PC-9 (cell line): ENCODE measurements at regions not wholly inside any gene's neighbourhood (a gene's known extent, or its start where the extent isn't known, plus 50 kb on each side); places are given as distances from the start of the nearest gene placed in this dataset.

ENCODE experiments used
- BruUV-seq: library from RNA; stranded (reverse); fragments of 400-500 nt; replicated peaks from 2 replicates; lab custom pipeline; 2021; lab: Mats Ljungman, UMichigan
- CTCF ChIA-PET: fragments of 300-600 bp; sonication (Branson Sonifier 250); formaldehyde crosslinking; loops from one replicate; lab custom pipeline; 2022; ENCODE audit warnings: antibody characterized with exemption; lab: Charles Lee
- POLR2A ChIA-PET: fragments of 300-600 bp; sonication (Branson Sonifier 250); formaldehyde crosslinking; loops from one replicate; lab custom pipeline; 2022; ENCODE audit warnings: antibody characterized with exemption; ENCODE audit not compliant: unreplicated experiment; lab: Charles Lee
- DNase-seq, 2 experiments: peaks; one replicate each; pipeline versions ENCODE4 v3.0.0 to v3.0.0-alpha.2; 2015 to 2022; ENCODE audit warnings: mixed read lengths in 1 of 2
- H2AFZ ChIP-seq: fragments of 200-600 bp; sonication (generic); 2 replicates; pipeline ENCODE4 v1.8.1; 2017; ENCODE audit warnings: antibody characterized with exemption
- H3F3A ChIP-seq: fragments of 200-600 bp; sonication (generic); 2 replicates; pipeline ENCODE4 v1.8.1; 2017; ENCODE audit warnings: antibody characterized with exemption, mild to moderate bottlenecking, low read depth; ENCODE audit not compliant: insufficient read depth
- H3K27ac ChIP-seq: fragments of 200-600 bp; sonication (generic); 2 replicates; pipeline ENCODE4 v1.6.1; 2016; ENCODE audit warnings: mixed run types
- H3K27me3 ChIP-seq: fragments of 200-600 bp; sonication (generic); 2 replicates; pipeline ENCODE4 v1.6.1; 2016; ENCODE audit warnings: low read depth, mixed run types; ENCODE audit not compliant: insufficient read depth
- H3K36me3 ChIP-seq: fragments of 200-600 bp; sonication (generic); 2 replicates; pipeline ENCODE4 v1.6.1; 2016; ENCODE audit warnings: low read depth, mixed run types
- H3K4me1 ChIP-seq: fragments of 200-600 bp; sonication (generic); replicated peaks from 2 replicates; pipeline ENCODE4 v1.6.1; 2016; ENCODE audit warnings: mixed run types; ENCODE audit not compliant: insufficient read depth
- H3K4me2 ChIP-seq: fragments of 200-600 bp; sonication (generic); 2 replicates; pipeline ENCODE4 v1.6.1; 2017; ENCODE audit warnings: mixed run types
- H3K4me3 ChIP-seq: fragments of 200-600 bp; sonication (generic); 2 replicates; pipeline ENCODE4 v1.6.1; 2016; ENCODE audit warnings: mixed run types
- H3K79me2 ChIP-seq: fragments of 200-600 bp; sonication (generic); 2 replicates; pipeline ENCODE4 v1.6.1; 2017; ENCODE audit warnings: low read depth, mixed run types
- H3K9me2 ChIP-seq: fragments of 200-600 bp; sonication (generic); 2 replicates; pipeline ENCODE4 v1.8.1; 2017; ENCODE audit warnings: mild to moderate bottlenecking; ENCODE audit not compliant: insufficient read depth
- H3K9me3 ChIP-seq: fragments of 200-600 bp; sonication (generic); 2 replicates; pipeline ENCODE4 v1.8.1; 2016; ENCODE audit warnings: low read depth; ENCODE audit not compliant: insufficient read depth
- H4K20me1 ChIP-seq: fragments of 200-600 bp; sonication (generic); 2 replicates; pipeline ENCODE4 v1.8.1; 2017; ENCODE audit not compliant: insufficient read depth
- CTCF ChIP-seq: fragments of 200-600 bp; sonication (generic); conservative IDR thresholded peaks from 2 replicates; pipeline ENCODE4 v1.6.1; 2017; ENCODE audit warnings: mixed run types, antibody characterized with exemption, mild to moderate bottlenecking, moderate library complexity
- EZH2 ChIP-seq: fragments of 200-600 bp; sonication (generic); IDR thresholded peaks from 2 replicates; pipeline ENCODE4 v1.8.0; 2017; ENCODE audit warnings: antibody characterized with exemption, low read depth
- intact Hi-C: fragments of 100-400 bp; cut with micrococcal nuclease; formaldehyde crosslinking; loops from one replicate; pipeline ENCODE4 v1.10.0; 2022; ENCODE audit not compliant: unreplicated experiment

- no peaks in the 10 kb centered on the region for H3K79me2 ChIP-seq
- no peaks in the 10 kb centered on the region for H3K9me2 ChIP-seq
- no peaks in the 10 kb centered on the region for H3K9me3 ChIP-seq
- TF ChIP-seq CTCF, result no peak
- TF ChIP-seq EZH2, result no peak
- no peak overlapping the region for H3K4me2 ChIP-seq
- H3K36me3 ChIP-seq, result no peaks in the 10 kb centered on the region
- ChIA-PET CTCF (no interaction called here), POLR2A (no interaction called here)
- H3K27me3 ChIP-seq, result no peaks in the 10 kb centered on the region
- intact Hi-C loops, result no loop called here
- no peak overlapping the region for H3K27ac ChIP-seq
- no TSS peak for BruUV-seq
- no peaks in the 10 kb centered on the region for H3K4me1 ChIP-seq
- no peaks in the 10 kb centered on the region for H4K20me1 ChIP-seq
- H3F3A ChIP-seq, result no peaks in the 10 kb centered on the region
- DNase-seq, result no peak
- H2AFZ ChIP-seq, result no peak overlapping the region
- H3K4me3 ChIP-seq, result no peak overlapping the region
Observed at GRCh38 chr3:83039422-83039821, 1278.0 kb upstream of the GBE1 start.

GRCh38 chr3:83035704-83036010 lies 1274.2 kb upstream of the GBE1 start:
- Histone ChIP-seq H2AFZ (no peak overlapping the region), H3K4me3 (no peak overlapping the region), H3K9me3 (no peaks in the 10 kb centered on the region), H3K79me2 (no peaks in the 10 kb centered on the region), H3K27me3 (no peaks in the 10 kb centered on the region), H3K4me2 (no peak overlapping the region), H3F3A (no peaks in the 10 kb centered on the region), H3K27ac (no peak overlapping the region), H3K4me1 (no peaks in the 10 kb centered on the region), H3K9me2 (no peaks in the 10 kb centered on the region), H3K36me3 (no peaks in the 10 kb centered on the region), H4K20me1 (no peaks in the 10 kb centered on the region)
- intact Hi-C loops, result no loop called here
- BruUV-seq, result no TSS peak
- ChIA-PET CTCF (no interaction called here), POLR2A (no interaction called here)
- no peak for TF ChIP-seq EZH2
- TF ChIP-seq CTCF, result no peak
- DNase-seq, result no peak

GRCh38 chr3:83034806-83035703 lies 1273.6 kb upstream of the GBE1 start:
- H3K79me2 ChIP-seq, result no peaks in the 10 kb centered on the region
- H3K4me2 ChIP-seq, result no peak overlapping the region
- no peak overlapping the region for H2AFZ ChIP-seq
- no peaks in the 10 kb centered on the region for H3K9me2 ChIP-seq
- no TSS peak for BruUV-seq
- ChIA-PET CTCF (no interaction called here), POLR2A (no interaction called here)
- H3K27ac ChIP-seq, result no peak overlapping the region
- H4K20me1 ChIP-seq, result no peaks in the 10 kb centered on the region
- H3K9me3 ChIP-seq, result no peaks in the 10 kb centered on the region
- TF ChIP-seq EZH2, result no peak
- TF ChIP-seq CTCF, result no peak
- no peaks in the 10 kb centered on the region for H3K27me3 ChIP-seq
- no peak for DNase-seq
- intact Hi-C loops, result no loop called here
- no peak overlapping the region for H3K4me3 ChIP-seq
- no peaks in the 10 kb centered on the region for H3F3A ChIP-seq
- H3K4me1 ChIP-seq, result no peaks in the 10 kb centered on the region
- H3K36me3 ChIP-seq, result no peaks in the 10 kb centered on the region
